MV-4-11 (cell line): ENCODE measurements at regions not wholly inside any gene's neighbourhood (a gene's known extent, or its start where the extent isn't known, plus 50 kb on each side); places are given as distances from the start of the nearest gene placed in this dataset.

Experiments
- DNase-seq: peaks from one replicate; lab custom pipeline; 2025; lab: John Stamatoyannopoulos, UW

GRCh38 chr9:28319981-28320380 is 746.7 kb upstream of the C9orf72 start:
- no peak for DNase-seq

GRCh38 chr9:28320616-28321015 is 747.3 kb upstream of the C9orf72 start:
- no peak for DNase-seq

GRCh38 chr9:28329323-28329722 is 756.0 kb upstream of the C9orf72 start:
- no peak for DNase-seq

- no peak for DNase-seq
Observed at GRCh38 chr9:28332648-28333047, 759.4 kb upstream of the C9orf72 start.

GRCh38 chr9:28341913-28342312 is 768.6 kb upstream of the C9orf72 start:
- DNase-seq: no peak

- no peak for DNase-seq
Observed at GRCh38 chr9:28342815-28343338, 769.6 kb upstream of the C9orf72 start.

- no peak for DNase-seq
Observed at GRCh38 chr9:28363151-28363562, 789.9 kb upstream of the C9orf72 start.

- DNase-seq: no peak
Observed at GRCh38 chr9:28365020-28365640, 791.8 kb upstream of the C9orf72 start.

GRCh38 chr9:28365728-28366127 is 792.4 kb upstream of the C9orf72 start:
- no peak for DNase-seq

- DNase-seq: no peak
Observed at GRCh38 chr9:28378231-28378630, 805.0 kb upstream of the C9orf72 start.

- no peak for DNase-seq
Observed at GRCh38 chr9:28379082-28379481, 805.8 kb upstream of the C9orf72 start.

- DNase-seq: no peak
Observed at GRCh38 chr9:28389411-28389810, 816.1 kb upstream of the C9orf72 start.

- DNase-seq: no peak
Observed at GRCh38 chr9:28394774-28395173, 821.5 kb upstream of the C9orf72 start.

GRCh38 chr9:28396058-28396457 is 822.8 kb upstream of the C9orf72 start:
- no peak for DNase-seq

- DNase-seq: no peak
Observed at GRCh38 chr9:28407351-28407750, 834.1 kb upstream of the C9orf72 start.

- no peak for DNase-seq
Observed at GRCh38 chr9:28409919-28410318, 836.6 kb upstream of the C9orf72 start.

- no peak for DNase-seq
Observed at GRCh38 chr9:28410411-28410810, 837.1 kb upstream of the C9orf72 start.

- DNase-seq: no peak
Observed at GRCh38 chr9:28413471-28413870, 840.2 kb upstream of the C9orf72 start.

GRCh38 chr9:28423255-28423654 is 850.0 kb upstream of the C9orf72 start:
- no peak for DNase-seq

- DNase-seq: no peak
Observed at GRCh38 chr9:28435456-28435855, 862.2 kb upstream of the C9orf72 start.

GRCh38 chr9:28439688-28440087 is 866.4 kb upstream of the C9orf72 start:
- no peak for DNase-seq

- DNase-seq: no peak
Observed at GRCh38 chr9:28443461-28443860, 870.2 kb upstream of the C9orf72 start.

GRCh38 chr9:28444637-28445036 is 871.4 kb upstream of the C9orf72 start:
- DNase-seq: no peak

- no peak for DNase-seq
Observed at GRCh38 chr9:28445211-28445610, 871.9 kb upstream of the C9orf72 start.
